Ishikawa (cell line): ENCODE measurements at regions not wholly inside any gene's neighbourhood (a gene's known extent, or its start where the extent isn't known, plus 50 kb on each side); places are given as distances from the start of the nearest gene placed in this dataset.

Source experiments
- CREB1 ChIP-seq: IDR thresholded peaks from 2 replicates; pipeline ENCODE4 v1.6.1; 2012; ENCODE audit warnings: low read depth
- RAD21 ChIP-seq: IDR thresholded peaks from 2 replicates; pipeline ENCODE4 v1.6.1; 2012; ENCODE audit warnings: low read depth
- TCF12 ChIP-seq: IDR thresholded peaks from 2 replicates; pipeline ENCODE4 v1.6.1; 2012; ENCODE audit warnings: low read depth

- no peak for TF ChIP-seq CREB1
- no peak for TF ChIP-seq TCF12
- TF ChIP-seq RAD21, result no peak
These were observed 498.4 kb downstream of the XIRP2 start for GRCh38 chr2:167386694-167387093.
